ENCODE measurements at regions not wholly inside any gene's neighbourhood (a gene's known extent, or its start where the extent isn't known, plus 50 kb on each side); places are given as distances from the start of the nearest gene placed in this dataset.

DNA sequence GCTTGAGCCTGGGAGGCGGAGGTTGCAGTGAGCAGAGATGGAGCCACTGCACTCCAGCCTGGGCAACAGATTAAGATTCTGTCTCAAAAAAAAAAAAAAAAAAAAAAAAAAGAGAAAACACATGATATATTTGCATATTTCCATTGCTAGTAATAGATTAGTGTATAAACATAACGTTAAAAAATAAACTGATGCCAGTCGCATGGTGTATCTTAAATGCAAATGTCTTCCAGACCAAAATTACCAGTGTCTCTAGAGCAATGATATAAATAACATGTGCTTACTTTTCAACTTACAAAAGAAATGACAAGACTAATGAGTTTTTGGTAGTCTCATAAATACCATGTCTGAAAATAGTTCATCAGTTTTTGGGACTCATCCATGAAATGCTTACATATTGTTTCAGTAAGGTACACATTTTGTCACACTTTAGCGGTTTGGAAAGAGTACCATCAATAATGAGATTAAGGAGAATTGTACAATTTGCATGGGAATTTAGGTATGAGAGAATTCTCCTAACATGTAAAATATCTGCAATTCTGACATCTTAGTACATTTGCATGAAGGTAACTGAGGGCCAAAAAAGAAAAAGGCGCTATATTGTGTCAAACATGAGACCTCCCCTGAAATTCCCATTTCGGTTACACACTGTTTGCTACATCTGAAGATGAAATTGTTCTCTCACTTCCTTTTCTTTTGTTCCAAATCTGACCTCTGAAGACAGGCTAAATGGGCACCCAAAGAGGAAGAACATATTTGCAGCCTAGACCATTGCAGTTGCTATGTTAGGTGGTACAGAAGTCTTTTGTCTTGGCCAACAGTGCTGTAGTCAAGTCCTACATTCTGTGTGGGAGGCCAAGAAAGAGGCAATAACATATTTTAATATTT is 51.5 kb upstream of the PIP4K2A start:
- TF ChIP-seq, protein P1, sequence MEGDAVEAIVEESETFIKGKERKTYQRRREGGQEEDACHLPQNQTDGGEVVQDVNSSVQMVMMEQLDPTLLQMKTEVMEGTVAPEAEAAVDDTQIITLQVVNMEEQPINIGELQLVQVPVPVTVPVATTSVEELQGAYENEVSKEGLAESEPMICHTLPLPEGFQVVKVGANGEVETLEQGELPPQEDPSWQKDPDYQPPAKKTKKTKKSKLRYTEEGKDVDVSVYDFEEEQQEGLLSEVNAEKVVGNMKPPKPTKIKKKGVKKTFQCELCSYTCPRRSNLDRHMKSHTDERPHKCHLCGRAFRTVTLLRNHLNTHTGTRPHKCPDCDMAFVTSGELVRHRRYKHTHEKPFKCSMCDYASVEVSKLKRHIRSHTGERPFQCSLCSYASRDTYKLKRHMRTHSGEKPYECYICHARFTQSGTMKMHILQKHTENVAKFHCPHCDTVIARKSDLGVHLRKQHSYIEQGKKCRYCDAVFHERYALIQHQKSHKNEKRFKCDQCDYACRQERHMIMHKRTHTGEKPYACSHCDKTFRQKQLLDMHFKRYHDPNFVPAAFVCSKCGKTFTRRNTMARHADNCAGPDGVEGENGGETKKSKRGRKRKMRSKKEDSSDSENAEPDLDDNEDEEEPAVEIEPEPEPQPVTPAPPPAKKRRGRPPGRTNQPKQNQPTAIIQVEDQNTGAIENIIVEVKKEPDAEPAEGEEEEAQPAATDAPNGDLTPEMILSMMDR (IDR thresholded peaks at IDR 0.05): no peak
- TF ChIP-seq POLR2A (IDR thresholded peaks at IDR 0.05): no peak
